ENCODE measurements at regions not wholly inside any gene's neighbourhood (a gene's known extent, or its start where the extent isn't known, plus 50 kb on each side); places are given as distances from the start of the nearest gene placed in this dataset.

DNA sequence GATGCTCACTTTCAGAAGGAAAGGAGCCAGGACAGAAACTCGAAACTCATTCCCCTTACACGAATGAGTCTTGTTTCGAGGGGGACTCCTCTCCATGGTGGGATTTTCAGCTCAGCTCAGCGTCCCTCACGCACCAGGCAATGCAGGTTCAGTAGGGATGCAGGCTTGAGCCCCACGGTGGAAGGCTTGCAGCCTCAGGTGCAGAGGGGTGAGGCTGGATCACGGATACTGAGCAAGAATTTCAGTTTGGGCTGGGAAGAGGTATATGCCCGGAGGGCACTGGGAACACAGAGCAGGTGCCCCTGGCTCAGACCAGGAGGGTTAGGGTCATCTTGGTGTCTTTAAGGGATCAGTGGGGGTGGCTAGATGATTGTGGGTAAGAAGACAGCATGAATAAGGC, 344.9 kb upstream of the TNRC6C start:
- no peak for DNase-seq (ENCODE audit: low read depth)
- no peak overlapping the region for H3K4me3 ChIP-seq (ENCODE audit: low read depth, low read length)
- TF ChIP-seq, protein P1, sequence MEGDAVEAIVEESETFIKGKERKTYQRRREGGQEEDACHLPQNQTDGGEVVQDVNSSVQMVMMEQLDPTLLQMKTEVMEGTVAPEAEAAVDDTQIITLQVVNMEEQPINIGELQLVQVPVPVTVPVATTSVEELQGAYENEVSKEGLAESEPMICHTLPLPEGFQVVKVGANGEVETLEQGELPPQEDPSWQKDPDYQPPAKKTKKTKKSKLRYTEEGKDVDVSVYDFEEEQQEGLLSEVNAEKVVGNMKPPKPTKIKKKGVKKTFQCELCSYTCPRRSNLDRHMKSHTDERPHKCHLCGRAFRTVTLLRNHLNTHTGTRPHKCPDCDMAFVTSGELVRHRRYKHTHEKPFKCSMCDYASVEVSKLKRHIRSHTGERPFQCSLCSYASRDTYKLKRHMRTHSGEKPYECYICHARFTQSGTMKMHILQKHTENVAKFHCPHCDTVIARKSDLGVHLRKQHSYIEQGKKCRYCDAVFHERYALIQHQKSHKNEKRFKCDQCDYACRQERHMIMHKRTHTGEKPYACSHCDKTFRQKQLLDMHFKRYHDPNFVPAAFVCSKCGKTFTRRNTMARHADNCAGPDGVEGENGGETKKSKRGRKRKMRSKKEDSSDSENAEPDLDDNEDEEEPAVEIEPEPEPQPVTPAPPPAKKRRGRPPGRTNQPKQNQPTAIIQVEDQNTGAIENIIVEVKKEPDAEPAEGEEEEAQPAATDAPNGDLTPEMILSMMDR (conservative IDR thresholded peaks at IDR 0.05; ENCODE audit: low read depth, low read length): no peak

DNA sequence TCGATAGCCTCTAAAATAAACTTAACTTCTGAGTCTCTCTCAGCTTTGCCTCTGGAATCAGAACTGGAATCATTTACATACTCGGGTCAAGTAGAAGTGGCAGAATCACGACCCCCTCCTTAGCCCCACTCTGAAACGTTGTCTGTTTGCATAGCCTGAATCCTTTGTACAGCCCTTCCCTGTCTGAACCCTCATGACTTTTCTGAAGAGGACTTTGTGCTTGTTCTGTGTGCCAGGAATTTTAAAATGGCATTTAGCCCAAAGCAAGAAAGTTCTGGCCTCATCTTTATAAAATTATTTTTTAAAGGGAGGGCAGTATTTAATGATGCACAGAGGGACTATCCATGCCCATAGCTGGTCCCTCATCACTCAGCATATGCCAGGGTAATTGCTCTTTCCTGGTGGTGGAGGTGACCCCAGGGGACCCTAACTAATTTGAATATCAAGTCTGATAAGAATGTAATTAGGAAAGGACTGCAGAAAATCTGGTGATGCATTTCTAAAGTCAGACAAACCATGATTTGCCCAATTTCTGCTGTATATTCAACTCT, 342.7 kb upstream of the TNRC6C start:
- peak; percentile 23 for DNase-seq (ENCODE audit: low read depth)
- no peak overlapping the region for H3K4me3 ChIP-seq (ENCODE audit: low read depth, low read length)
- TF ChIP-seq, protein P1 (conservative IDR thresholded peaks at IDR 0.05; ENCODE audit: low read depth, low read length): no peak

DNA sequence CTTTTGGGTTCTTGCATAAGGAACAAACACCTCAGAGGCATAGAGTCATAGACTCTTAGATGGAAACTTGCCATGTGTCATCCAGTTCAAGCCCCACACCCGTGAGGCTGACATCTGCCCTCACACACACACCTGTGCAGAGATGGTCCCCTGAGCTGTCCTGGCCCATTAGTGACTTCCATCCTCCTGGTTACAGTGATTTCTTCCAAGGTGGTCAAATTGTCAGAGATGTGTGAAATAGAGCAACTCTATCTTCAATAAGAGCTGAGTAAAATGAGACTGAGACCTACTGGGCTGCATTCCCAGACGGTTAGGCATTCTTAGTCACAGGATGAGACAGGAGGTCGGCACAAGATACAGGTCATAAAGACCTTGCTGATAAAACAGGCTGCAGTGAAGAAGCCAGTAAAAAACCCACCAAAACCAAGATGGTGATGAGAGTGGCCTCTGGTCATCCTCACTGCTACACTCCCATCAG, 342.2 kb upstream of the TNRC6C start:
- no peak overlapping the region for H3K4me3 ChIP-seq (ENCODE audit: low read depth, low read length)
- DNase-seq (ENCODE audit: low read depth): peak; percentile 45
- TF ChIP-seq, protein P1 (conservative IDR thresholded peaks at IDR 0.05; ENCODE audit: low read depth, low read length): no peak

DNA sequence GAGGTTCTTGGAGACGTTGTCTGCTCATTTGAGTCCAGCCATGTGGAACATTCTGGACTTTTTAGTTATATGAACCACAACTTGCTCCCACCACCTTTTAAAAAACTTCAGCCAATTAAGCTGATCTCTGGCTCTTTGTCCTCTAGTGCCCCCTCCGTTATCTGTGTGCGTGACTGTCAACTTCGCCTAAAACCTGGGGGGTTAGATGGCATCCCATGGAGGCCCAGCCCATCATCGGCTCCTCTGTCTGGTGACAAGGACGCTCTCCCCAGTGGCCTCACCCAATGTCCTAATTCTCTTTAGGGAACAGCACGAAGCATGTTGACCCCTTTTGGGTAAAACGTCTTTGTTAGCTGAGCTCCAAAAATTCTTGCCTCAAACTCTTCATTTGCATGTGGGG, 341.0 kb upstream of the TNRC6C start:
- TF ChIP-seq, protein P1 (conservative IDR thresholded peaks at IDR 0.05; ENCODE audit: low read depth, low read length): no peak
- no peak for DNase-seq (ENCODE audit: low read depth)
- no peak overlapping the region for H3K4me3 ChIP-seq (ENCODE audit: low read depth, low read length)

DNA sequence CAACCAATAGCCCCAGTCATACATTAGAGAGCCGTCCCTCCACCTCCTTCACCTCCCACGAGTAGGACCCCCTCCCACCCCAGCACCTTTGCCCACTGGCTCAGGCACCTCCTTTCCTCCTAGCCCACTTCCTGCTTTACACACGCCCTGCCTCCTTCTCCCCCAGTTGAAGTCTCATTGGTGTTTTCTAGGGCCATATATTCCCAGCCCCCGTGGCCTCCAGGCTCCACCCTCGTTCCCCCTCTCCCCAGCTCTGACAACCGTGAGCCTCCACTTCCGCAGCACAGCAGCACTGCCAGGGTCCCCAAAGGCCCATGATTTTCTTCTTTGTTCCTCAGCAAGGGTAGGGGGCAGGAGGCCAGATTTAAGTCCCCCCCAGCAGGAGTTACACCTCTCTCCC, 340.3 kb upstream of the TNRC6C start:
- no peak overlapping the region for H3K4me3 ChIP-seq (ENCODE audit: low read depth, low read length)
- no peak for DNase-seq (ENCODE audit: low read depth)
- TF ChIP-seq, protein P1 (conservative IDR thresholded peaks at IDR 0.05; ENCODE audit: low read depth, low read length): no peak

DNA sequence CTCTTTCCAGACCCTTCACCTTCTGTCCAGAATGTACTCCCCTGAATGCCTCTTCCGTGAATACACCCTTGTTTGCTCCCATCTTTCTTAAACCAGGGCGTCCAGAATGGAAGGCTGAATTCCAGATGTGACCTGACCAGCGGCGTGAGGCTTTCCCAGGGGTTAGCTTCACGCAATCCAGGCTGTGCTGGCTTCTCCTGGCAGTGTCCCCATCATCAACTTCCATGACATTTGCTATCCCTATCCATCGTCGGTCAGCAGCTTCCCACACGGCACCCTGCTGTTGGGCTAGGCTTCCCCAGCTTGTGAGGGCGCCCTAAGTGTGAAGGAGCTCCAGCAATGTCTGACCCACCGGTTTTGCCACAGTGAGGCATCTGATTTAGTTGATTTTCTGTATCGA, 339.8 kb upstream of the TNRC6C start:
- TF ChIP-seq, protein P1 (conservative IDR thresholded peaks at IDR 0.05; ENCODE audit: low read depth, low read length): no peak
- H3K4me3 ChIP-seq (ENCODE audit: low read depth, low read length): no peak overlapping the region
- DNase-seq (ENCODE audit: low read depth): no peak

DNA sequence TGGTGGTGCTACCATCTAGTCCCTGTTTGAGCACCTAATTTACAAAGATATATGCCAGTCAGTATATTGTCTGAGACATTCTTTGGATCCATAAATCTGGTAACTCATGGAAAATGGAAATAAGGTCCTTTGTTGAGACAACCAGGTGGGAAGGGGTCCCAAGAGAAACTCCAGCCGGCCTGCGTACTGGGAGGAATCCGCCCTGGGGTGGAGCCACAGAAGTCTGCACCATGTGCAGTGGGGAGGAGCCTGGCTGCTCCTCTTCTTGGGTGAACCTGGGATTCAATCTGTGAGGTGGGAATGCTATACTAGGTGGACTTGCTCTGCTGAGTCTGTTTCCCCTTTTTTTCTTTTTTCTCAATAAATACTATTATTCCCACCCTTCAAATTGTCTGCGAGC, 339.2 kb upstream of the TNRC6C start:
- no peak overlapping the region for H3K4me3 ChIP-seq (ENCODE audit: low read depth, low read length)
- TF ChIP-seq, protein P1 (conservative IDR thresholded peaks at IDR 0.05; ENCODE audit: low read depth, low read length): no peak
- DNase-seq (ENCODE audit: low read depth): no peak
